Non-pigmented ciliary epithelial cell (primary cell): ENCODE measurements at regions not wholly inside any gene's neighbourhood (a gene's known extent, or its start where the extent isn't known, plus 50 kb on each side); places are given as distances from the start of the nearest gene placed in this dataset.

Source experiments
- DNase-seq: peaks from one replicate; pipeline ENCODE4 v3.0.0-alpha.2; 2010; ENCODE audit warnings: low read depth

GRCh38 chr12:13380297-13380696, 183.8 kb downstream of the EMP1 start:
- DNase-seq, result no peak

GRCh38 chr12:13379531-13380188, 183.1 kb downstream of the EMP1 start:
- DNase-seq, result no peak

- DNase-seq, result no peak
Measured at GRCh38 chr12:13377698-13378097, 181.2 kb downstream of the EMP1 start.

GRCh38 chr12:13376610-13377373, 180.3 kb downstream of the EMP1 start:
- DNase-seq, result no peak

- no peak for DNase-seq
Measured at GRCh38 chr12:13375583-13376345, 179.2 kb downstream of the EMP1 start.

GRCh38 chr12:13374793-13375192, 178.3 kb downstream of the EMP1 start:
- DNase-seq, result no peak

GRCh38 chr12:13373803-13374202, 177.3 kb downstream of the EMP1 start:
- DNase-seq, result no peak

- no peak for DNase-seq
Measured at GRCh38 chr12:13373131-13373530, 176.6 kb downstream of the EMP1 start.

- DNase-seq, result no peak
Measured at GRCh38 chr12:13372386-13372785, 175.9 kb downstream of the EMP1 start.

- no peak for DNase-seq
Measured at GRCh38 chr12:13371797-13372196, 175.3 kb downstream of the EMP1 start.

- no peak for DNase-seq
Measured at GRCh38 chr12:13371367-13371766, 174.8 kb downstream of the EMP1 start.

GRCh38 chr12:13369474-13370056, 173.0 kb downstream of the EMP1 start:
- no peak for DNase-seq

GRCh38 chr12:13368971-13369370, 172.4 kb downstream of the EMP1 start:
- no peak for DNase-seq

- DNase-seq, result no peak
Measured at GRCh38 chr12:13368431-13368830, 171.9 kb downstream of the EMP1 start.

GRCh38 chr12:13367973-13368372, 171.4 kb downstream of the EMP1 start:
- no peak for DNase-seq

GRCh38 chr12:13365748-13366366, 169.3 kb downstream of the EMP1 start:
- no peak for DNase-seq

GRCh38 chr12:13362260-13362841, 165.8 kb downstream of the EMP1 start:
- DNase-seq, result peak; percentile 3

- DNase-seq, result no peak
Measured at GRCh38 chr12:13359636-13360035, 163.1 kb downstream of the EMP1 start.

- DNase-seq, result no peak
Measured at GRCh38 chr12:13358391-13358905, 161.9 kb downstream of the EMP1 start.

- no peak for DNase-seq
Measured at GRCh38 chr12:13350946-13351345, 154.4 kb downstream of the EMP1 start.

GRCh38 chr12:13350381-13350780, 153.9 kb downstream of the EMP1 start:
- no peak for DNase-seq

GRCh38 chr12:13348464-13348863, 151.9 kb downstream of the EMP1 start:
- no peak for DNase-seq
